ENCODE measurements at regions not wholly inside any gene's neighbourhood (a gene's known extent, or its start where the extent isn't known, plus 50 kb on each side); places are given as distances from the start of the nearest gene placed in this dataset.

DNA sequence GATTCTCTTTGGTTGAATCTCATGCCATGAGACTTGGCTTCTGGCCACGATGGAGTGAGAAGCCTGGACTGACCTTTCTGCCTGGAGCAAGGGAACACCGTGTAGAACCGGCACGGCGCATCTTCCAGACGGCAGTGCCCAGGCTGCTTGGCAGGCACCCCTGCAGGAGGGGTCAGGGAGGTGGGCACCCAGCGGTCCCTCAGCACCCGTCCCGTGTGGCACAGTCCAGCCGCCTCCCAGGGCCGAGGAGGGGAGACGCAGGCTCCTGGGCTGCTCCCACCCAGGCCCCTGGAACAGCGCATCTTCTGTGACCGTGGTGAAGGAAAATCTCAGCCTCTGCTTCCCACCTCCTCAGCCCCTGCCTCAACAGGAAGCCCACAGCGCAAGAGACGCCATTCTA lies 95.7 kb downstream of the CMPK2 start:
- H3K27me3 ChIP-seq (ENCODE audit: control insufficient read depth, extremely low read depth, insufficient read depth, low read length) = no peaks in the 10 kb centered on the region
- H3K79me2 ChIP-seq (ENCODE audit: control insufficient read depth, insufficient read depth, low read length) = no peaks in the 10 kb centered on the region
- H3K4me1 ChIP-seq (ENCODE audit: control insufficient read depth, extremely low read depth, insufficient read depth, low read length) = no peaks in the 10 kb centered on the region
- H3K9ac ChIP-seq (ENCODE audit: control insufficient read depth, extremely low read depth, insufficient read depth, low read length) = no peak overlapping the region
- no peak for FAIRE-seq
- H3K36me3 ChIP-seq (ENCODE audit: control insufficient read depth in 2 of 2, extremely low read depth in 1 of 2, insufficient read depth in 2 of 2, low read length in 2 of 2) = no peaks in the 10 kb centered on the region
- no peak for DNase-seq (ENCODE audit: low read depth, low spot score)
- H3K9me3 ChIP-seq (ENCODE audit: control insufficient read depth, low read depth, low read length) = peaks cover 8% of the 10 kb centered on the region
- dilution Hi-C loops (cut with MboI; ENCODE audit: extremely low pct_ligation_motif_present, low sequenced_read_pairs) = no loop called here
- no peak overlapping the region for H3K4me2 ChIP-seq (ENCODE audit: control insufficient read depth, extremely low read depth, insufficient read depth, low read depth, low read length)
- H3K27ac ChIP-seq (ENCODE audit: control insufficient read depth, insufficient read depth, low read length) = no peak overlapping the region
- TF ChIP-seq EZH2 (IDR thresholded peaks at IDR 0.05; ENCODE audit: low read length) (no peak), CTCF (optimal IDR thresholded peaks at IDR 0.05 in 1 of 3, IDR thresholded peaks at IDR 0.05 in 1 of 3, conservative IDR thresholded peaks at IDR 0.05 in 1 of 3; ENCODE audit: extremely low read depth in 1 of 3, insufficient read depth in 2 of 3, low read length in 3 of 3) (no peak)
- H3K4me3 ChIP-seq (ENCODE audit: control insufficient read depth in 2 of 3, extremely low read depth in 1 of 3, insufficient read depth in 2 of 3, low read depth in 1 of 3, low read length in 3 of 3) = no peak overlapping the region
- no peaks in the 10 kb centered on the region for H4K20me1 ChIP-seq (ENCODE audit: control insufficient read depth, extremely low read depth, insufficient read depth, low read length)
- H2AFZ ChIP-seq (ENCODE audit: control insufficient read depth, low read length) = no peak overlapping the region
- H3K9me1 ChIP-seq (ENCODE audit: control insufficient read depth, extremely low read depth, insufficient read depth, low read length) = no peaks in the 10 kb centered on the region

GRCh38 chr2:6771634-6772611 lies 93.8 kb downstream of the CMPK2 start:
- no peaks in the 10 kb centered on the region for H3K79me2 ChIP-seq (ENCODE audit: control insufficient read depth, insufficient read depth, low read length)
- H3K9me3 ChIP-seq (ENCODE audit: control insufficient read depth, low read depth, low read length) = peaks cover 8% of the 10 kb centered on the region
- no peaks in the 10 kb centered on the region for H3K9me1 ChIP-seq (ENCODE audit: control insufficient read depth, extremely low read depth, insufficient read depth, low read length)
- no peak overlapping the region for H3K4me2 ChIP-seq (ENCODE audit: control insufficient read depth, extremely low read depth, insufficient read depth, low read depth, low read length)
- TF ChIP-seq CTCF (optimal IDR thresholded peaks at IDR 0.05 in 1 of 3, IDR thresholded peaks at IDR 0.05 in 1 of 3, conservative IDR thresholded peaks at IDR 0.05 in 1 of 3; ENCODE audit: extremely low read depth in 1 of 3, insufficient read depth in 2 of 3, low read length in 3 of 3) (no peak), EZH2 (IDR thresholded peaks at IDR 0.05; ENCODE audit: low read length) (no peak)
- H3K4me1 ChIP-seq (ENCODE audit: control insufficient read depth, extremely low read depth, insufficient read depth, low read length) = no peaks in the 10 kb centered on the region
- FAIRE-seq (no peak), DNase-seq (ENCODE audit: low read depth, low spot score) (no peak)
- no peaks in the 10 kb centered on the region for H3K36me3 ChIP-seq (ENCODE audit: control insufficient read depth in 2 of 2, extremely low read depth in 1 of 2, insufficient read depth in 2 of 2, low read length in 2 of 2)
- no peaks in the 10 kb centered on the region for H4K20me1 ChIP-seq (ENCODE audit: control insufficient read depth, extremely low read depth, insufficient read depth, low read length)
- H3K27me3 ChIP-seq (ENCODE audit: control insufficient read depth, extremely low read depth, insufficient read depth, low read length) = no peaks in the 10 kb centered on the region
- no peak overlapping the region for H3K4me3 ChIP-seq (ENCODE audit: control insufficient read depth in 2 of 3, extremely low read depth in 1 of 3, insufficient read depth in 2 of 3, low read depth in 1 of 3, low read length in 3 of 3)
- no peak overlapping the region for H2AFZ ChIP-seq (ENCODE audit: control insufficient read depth, low read length)
- dilution Hi-C loops (cut with MboI; ENCODE audit: extremely low pct_ligation_motif_present, low sequenced_read_pairs) = no loop called here
- no peak overlapping the region for H3K27ac ChIP-seq (ENCODE audit: control insufficient read depth, insufficient read depth, low read length)
- no peak overlapping the region for H3K9ac ChIP-seq (ENCODE audit: control insufficient read depth, extremely low read depth, insufficient read depth, low read length)
